B cell (primary cell): ENCODE measurements at regions not wholly inside any gene's neighbourhood (a gene's known extent, or its start where the extent isn't known, plus 50 kb on each side); places are given as distances from the start of the nearest gene placed in this dataset.

Experiments
- EZH2 ChIP-seq: IDR thresholded peaks from 2 replicates; pipeline ENCODE4 v1.6.1; 2012; ENCODE audit warnings: borderline replicate concordance, low read depth, mild to moderate bottlenecking, moderate library complexity, low read length; ENCODE audit not compliant: insufficient read depth, poor library complexity, severe bottlenecking
- TF ChIP-seq, protein P1 (sequence below): fragments of 200-600 bp; IDR thresholded peaks from one replicate; pipeline ENCODE4 v1.8.0; 2022; ENCODE audit warnings: antibody characterized with exemption, mild to moderate bottlenecking

DNA sequence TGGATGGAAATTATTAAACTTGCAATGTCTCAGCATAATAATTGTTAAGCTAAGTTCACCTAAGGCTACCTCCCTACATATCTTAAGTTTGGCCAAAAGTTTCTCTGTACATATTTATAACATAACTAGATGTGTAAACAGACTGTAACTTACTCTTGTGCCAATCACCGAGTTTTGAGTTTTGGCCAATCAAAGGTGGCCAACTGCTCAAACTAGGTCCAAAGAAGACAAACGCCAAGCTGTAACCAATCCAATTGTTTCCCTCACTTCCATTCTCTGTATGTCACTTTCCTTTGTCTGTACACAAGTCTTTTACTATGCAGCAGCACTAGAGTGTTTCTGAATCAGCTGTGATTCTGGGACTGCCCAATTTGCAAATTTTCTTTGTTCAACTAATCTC is 197.8 kb downstream of the LYPLAL1 start:
- TF ChIP-seq, protein P1, sequence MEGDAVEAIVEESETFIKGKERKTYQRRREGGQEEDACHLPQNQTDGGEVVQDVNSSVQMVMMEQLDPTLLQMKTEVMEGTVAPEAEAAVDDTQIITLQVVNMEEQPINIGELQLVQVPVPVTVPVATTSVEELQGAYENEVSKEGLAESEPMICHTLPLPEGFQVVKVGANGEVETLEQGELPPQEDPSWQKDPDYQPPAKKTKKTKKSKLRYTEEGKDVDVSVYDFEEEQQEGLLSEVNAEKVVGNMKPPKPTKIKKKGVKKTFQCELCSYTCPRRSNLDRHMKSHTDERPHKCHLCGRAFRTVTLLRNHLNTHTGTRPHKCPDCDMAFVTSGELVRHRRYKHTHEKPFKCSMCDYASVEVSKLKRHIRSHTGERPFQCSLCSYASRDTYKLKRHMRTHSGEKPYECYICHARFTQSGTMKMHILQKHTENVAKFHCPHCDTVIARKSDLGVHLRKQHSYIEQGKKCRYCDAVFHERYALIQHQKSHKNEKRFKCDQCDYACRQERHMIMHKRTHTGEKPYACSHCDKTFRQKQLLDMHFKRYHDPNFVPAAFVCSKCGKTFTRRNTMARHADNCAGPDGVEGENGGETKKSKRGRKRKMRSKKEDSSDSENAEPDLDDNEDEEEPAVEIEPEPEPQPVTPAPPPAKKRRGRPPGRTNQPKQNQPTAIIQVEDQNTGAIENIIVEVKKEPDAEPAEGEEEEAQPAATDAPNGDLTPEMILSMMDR, result no peak
- no peak for TF ChIP-seq EZH2
